OCI-LY1 (cell line): ENCODE measurements at regions not wholly inside any gene's neighbourhood (a gene's known extent, or its start where the extent isn't known, plus 50 kb on each side); places are given as distances from the start of the nearest gene placed in this dataset.

Experiments used
- H2AFZ ChIP-seq: fragments of 200-600 bp; sonication (generic), shearing (Covaris generic); 2 replicates; pipeline ENCODE4 v1.6.0; 2014; ENCODE audit warnings: antibody characterized with exemption, mild to moderate bottlenecking, low read length
- H3F3A ChIP-seq: fragments of 200-600 bp; sonication (generic), shearing (Covaris generic); 2 replicates; pipeline ENCODE4 v1.6.0; 2014; ENCODE audit warnings: mild to moderate bottlenecking, antibody characterized with exemption, low read length, moderate library complexity; ENCODE audit not compliant: insufficient read depth
- H3K27ac ChIP-seq: fragments of 200-600 bp; sonication (generic); 2 replicates; pipeline ENCODE4 v1.5.1; 2014; ENCODE audit warnings: low read length, mixed run types, mild to moderate bottlenecking, low read depth; ENCODE audit not compliant: poor library complexity, severe bottlenecking
- H3K27me3 ChIP-seq: fragments of 200-600 bp; sonication (generic); 2 replicates; pipeline ENCODE4 v1.6.0; 2014; ENCODE audit warnings: antibody characterized with exemption, mild to moderate bottlenecking, low read length, moderate library complexity; ENCODE audit not compliant: insufficient read depth
- H3K36me3 ChIP-seq: fragments of 200-600 bp; sonication (generic); 2 replicates; pipeline ENCODE4 v1.6.1; 2014; ENCODE audit warnings: mild to moderate bottlenecking, antibody characterized with exemption, low read length, moderate library complexity, mixed read lengths; ENCODE audit not compliant: insufficient read depth
- H3K4me1 ChIP-seq: fragments of 200-600 bp; sonication (generic); 2 replicates; pipeline ENCODE4 v1.5.1; 2014; ENCODE audit warnings: mild to moderate bottlenecking, low read length, moderate library complexity; ENCODE audit not compliant: insufficient read depth, severe bottlenecking
- H3K4me2 ChIP-seq: fragments of 200-600 bp; sonication (generic), shearing (Covaris generic); 2 replicates; pipeline ENCODE4 v1.6.1; 2014; ENCODE audit warnings: low read length
- H3K4me3 ChIP-seq: fragments of 200-600 bp; sonication (generic); 2 replicates; pipeline ENCODE4 v1.5.1; 2014; ENCODE audit warnings: low read length, low read depth, mild to moderate bottlenecking, mixed read lengths; ENCODE audit not compliant: poor library complexity, severe bottlenecking
- H3K79me2 ChIP-seq: fragments of 200-600 bp; shearing (Covaris generic); 2 replicates; pipeline ENCODE4 v1.6.1; 2016; ENCODE audit warnings: mixed run types, low read length, mixed read lengths; ENCODE audit not compliant: insufficient read depth
- H3K9ac ChIP-seq: fragments of 200-600 bp; sonication (generic), shearing (Covaris generic); 2 replicates; pipeline ENCODE4 v1.6.1; 2014; ENCODE audit warnings: mild to moderate bottlenecking, low read length, mixed read lengths
- H3K9me2 ChIP-seq: fragments of 200-600 bp; sonication (generic), shearing (Covaris generic); 2 replicates; pipeline ENCODE4 v1.6.1; 2014; ENCODE audit warnings: low read depth, mild to moderate bottlenecking, low read length, mixed read lengths
- H3K9me3 ChIP-seq: fragments of 200-600 bp; shearing (Covaris generic); 2 replicates; pipeline ENCODE4 v1.6.1; 2014; ENCODE audit warnings: low read length, mixed read lengths
- H4K20me1 ChIP-seq: fragments of 200-600 bp; sonication (generic), shearing (Covaris generic); 2 replicates; pipeline ENCODE4 v1.6.0; 2016; ENCODE audit warnings: mild to moderate bottlenecking, low read length; ENCODE audit not compliant: insufficient read depth
- EZH2 ChIP-seq: fragments of 200-600 bp; sonication (generic), shearing (Covaris generic); IDR thresholded peaks from 2 replicates; pipeline ENCODE4 v1.8.0; 2017; ENCODE audit warnings: borderline replicate concordance, mixed run types, mild to moderate bottlenecking, antibody characterized with exemption, low read length, moderate library complexity, mixed read lengths
- TF ChIP-seq, protein P1 (sequence below): fragments of 200-600 bp; sonication (generic), shearing (Covaris generic); IDR thresholded peaks from 2 replicates; pipeline ENCODE4 v1.5.1; 2017; ENCODE audit warnings: mild to moderate bottlenecking, antibody characterized with exemption, low read length, moderate library complexity, mixed read lengths

DNA sequence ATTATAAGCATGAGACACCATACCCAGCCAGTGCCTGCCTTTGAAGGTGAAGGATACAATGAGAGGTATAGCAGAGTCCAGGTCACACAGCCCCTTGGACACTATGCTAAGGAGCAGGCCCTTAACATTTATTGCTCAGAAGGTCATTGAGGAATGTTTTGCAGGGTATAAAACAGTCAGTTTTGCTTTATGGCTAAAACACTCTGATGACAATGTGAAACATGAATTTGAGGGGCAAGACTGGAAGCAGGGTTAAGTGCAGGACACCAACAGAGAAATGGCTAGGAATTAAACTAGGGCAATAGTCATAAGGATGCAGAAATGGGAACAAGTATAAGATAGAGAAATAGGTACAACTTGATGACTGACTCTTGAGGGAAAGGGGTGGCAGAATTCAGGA lies 141.1 kb downstream of the METTL4 start:
- H3K4me2 ChIP-seq = no peak overlapping the region
- no peak overlapping the region for H3K27ac ChIP-seq
- no peak overlapping the region for H3K9ac ChIP-seq
- peaks cover 3% of the 10 kb centered on the region; the same call in 1 of the 2 replicates for H3K9me3 ChIP-seq
- no peaks in the 10 kb centered on the region for H4K20me1 ChIP-seq
- H3K36me3 ChIP-seq = no peaks in the 10 kb centered on the region
- no peaks in the 10 kb centered on the region for H3K27me3 ChIP-seq
- TF ChIP-seq, protein P1, sequence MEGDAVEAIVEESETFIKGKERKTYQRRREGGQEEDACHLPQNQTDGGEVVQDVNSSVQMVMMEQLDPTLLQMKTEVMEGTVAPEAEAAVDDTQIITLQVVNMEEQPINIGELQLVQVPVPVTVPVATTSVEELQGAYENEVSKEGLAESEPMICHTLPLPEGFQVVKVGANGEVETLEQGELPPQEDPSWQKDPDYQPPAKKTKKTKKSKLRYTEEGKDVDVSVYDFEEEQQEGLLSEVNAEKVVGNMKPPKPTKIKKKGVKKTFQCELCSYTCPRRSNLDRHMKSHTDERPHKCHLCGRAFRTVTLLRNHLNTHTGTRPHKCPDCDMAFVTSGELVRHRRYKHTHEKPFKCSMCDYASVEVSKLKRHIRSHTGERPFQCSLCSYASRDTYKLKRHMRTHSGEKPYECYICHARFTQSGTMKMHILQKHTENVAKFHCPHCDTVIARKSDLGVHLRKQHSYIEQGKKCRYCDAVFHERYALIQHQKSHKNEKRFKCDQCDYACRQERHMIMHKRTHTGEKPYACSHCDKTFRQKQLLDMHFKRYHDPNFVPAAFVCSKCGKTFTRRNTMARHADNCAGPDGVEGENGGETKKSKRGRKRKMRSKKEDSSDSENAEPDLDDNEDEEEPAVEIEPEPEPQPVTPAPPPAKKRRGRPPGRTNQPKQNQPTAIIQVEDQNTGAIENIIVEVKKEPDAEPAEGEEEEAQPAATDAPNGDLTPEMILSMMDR = no peak
- no peak for TF ChIP-seq EZH2
- H3K4me3 ChIP-seq = no peak overlapping the region
- H2AFZ ChIP-seq = no peak overlapping the region
- no peaks in the 10 kb centered on the region for H3K9me2 ChIP-seq
- H3K79me2 ChIP-seq = no peaks in the 10 kb centered on the region
- H3K4me1 ChIP-seq = no peaks in the 10 kb centered on the region
- H3F3A ChIP-seq = no peaks in the 10 kb centered on the region

DNA sequence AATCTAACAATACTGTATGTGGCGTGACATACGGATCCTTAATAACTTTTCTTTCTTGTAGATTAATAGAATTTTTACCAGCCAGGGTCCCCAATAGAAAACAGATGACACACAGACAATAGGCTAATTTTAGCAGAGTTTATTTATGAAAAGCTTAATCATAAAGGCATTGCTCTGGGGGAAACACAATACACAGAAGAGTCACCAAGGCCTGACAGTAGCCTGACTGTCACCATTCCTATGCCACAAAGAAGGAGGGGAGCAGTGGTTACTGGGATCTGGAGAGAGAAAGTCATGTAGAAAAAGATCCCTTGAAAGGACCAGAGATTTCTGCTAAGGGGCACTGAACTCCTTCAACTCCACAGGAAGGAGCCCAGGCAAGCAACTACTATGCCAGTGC lies 139.5 kb downstream of the METTL4 start:
- Histone ChIP-seq H3K27ac (no peak overlapping the region), H3K4me3 (no peak overlapping the region), H3F3A (no peaks in the 10 kb centered on the region), H3K4me2 (no peak overlapping the region), H3K9me2 (no peaks in the 10 kb centered on the region), H3K4me1 (no peaks in the 10 kb centered on the region), H4K20me1 (no peaks in the 10 kb centered on the region), H3K79me2 (no peaks in the 10 kb centered on the region), H3K9me3 (peaks cover 3% of the 10 kb centered on the region; the same call in 1 of the 2 replicates), H2AFZ (no peak overlapping the region), H3K36me3 (no peaks in the 10 kb centered on the region), H3K9ac (no peak overlapping the region), H3K27me3 (no peaks in the 10 kb centered on the region)
- TF ChIP-seq, protein P1 = no peak
- no peak for TF ChIP-seq EZH2

DNA sequence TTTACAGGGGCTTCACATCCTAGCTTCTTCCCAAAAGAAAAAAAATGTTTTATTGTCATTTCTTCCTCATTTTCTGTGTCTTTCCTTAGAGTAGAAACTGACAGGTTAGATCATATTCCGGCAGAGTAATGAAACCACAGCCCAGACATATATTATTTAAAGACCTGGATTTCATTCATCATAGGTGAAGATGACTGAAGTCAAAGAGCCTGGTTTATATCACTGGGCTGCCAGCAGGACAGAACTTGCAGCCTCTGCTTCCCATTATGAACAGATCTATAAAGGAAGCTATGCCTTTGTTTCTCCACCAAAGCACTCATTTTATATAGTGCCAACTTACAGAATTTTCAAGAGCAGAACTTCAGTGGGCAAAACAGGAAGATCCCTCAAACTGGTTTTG lies 137.9 kb downstream of the METTL4 start:
- Histone ChIP-seq H3K4me1 (no peaks in the 10 kb centered on the region), H3K4me2 (no peak overlapping the region), H3K4me3 (no peak overlapping the region), H3K36me3 (no peaks in the 10 kb centered on the region), H3K9me2 (no peaks in the 10 kb centered on the region), H4K20me1 (no peaks in the 10 kb centered on the region), H3K9ac (no peak overlapping the region), H3K9me3 (peaks cover 3% of the 10 kb centered on the region; the same call in 1 of the 2 replicates), H3F3A (no peaks in the 10 kb centered on the region), H2AFZ (no peak overlapping the region), H3K27ac (no peak overlapping the region), H3K27me3 (no peaks in the 10 kb centered on the region), H3K79me2 (no peaks in the 10 kb centered on the region)
- TF ChIP-seq EZH2 = no peak
- TF ChIP-seq, protein P1 = no peak
